HepG2 (cell line): ENCODE measurements at regions not wholly inside any gene's neighbourhood (a gene's known extent, or its start where the extent isn't known, plus 50 kb on each side); places are given as distances from the start of the nearest gene placed in this dataset.

ENCODE experiments used
- CBX1 ChIP-seq: IDR thresholded peaks from one replicate; pipeline ENCODE4 v1.6.1; 2016; ENCODE audit warnings: antibody characterized with exemption, low read depth
- CEBPB ChIP-seq: IDR thresholded peaks from 2 replicates; pipeline ENCODE4 v1.6.1; 2011; ENCODE audit warnings: low read depth, low read length, improper control_type of control experiment, borderline replicate concordance
- CHD4 ChIP-seq: fragments of 200-600 bp; sonication (generic); IDR thresholded peaks from 2 replicates; pipeline ENCODE4 v1.7.0; 2017; ENCODE audit warnings: mild to moderate bottlenecking, low read length, borderline replicate concordance
- ELF3 ChIP-seq: IDR thresholded peaks from 2 replicates; pipeline ENCODE4 v1.6.1; 2016; ENCODE audit warnings: missing genetic modification reagents, missing compliant biosample characterization
- KDM5B ChIP-seq: sonication (generic); formaldehyde crosslinking; IDR thresholded peaks from 2 replicates; pipeline ENCODE4 v1.4.0; 2020; ENCODE audit warnings: missing genetic modification reagents, mild to moderate bottlenecking, borderline replicate concordance
- KLF11 ChIP-seq: IDR thresholded peaks from 2 replicates; pipeline ENCODE4 v1.6.1; 2016; ENCODE audit warnings: missing compliant biosample characterization
- PCBP2 ChIP-seq: fragments of 200-400 bp; formaldehyde crosslinking; optimal IDR thresholded peaks from 2 replicates; pipeline ENCODE3; 2018; ENCODE audit warnings: low read length, low read depth; ENCODE audit not compliant: poor library complexity, severe bottlenecking
- SYNCRIP ChIP-seq: fragments of 200-400 bp; formaldehyde crosslinking; IDR thresholded peaks from 2 replicates; pipeline ENCODE4 v1.6.1; 2018; ENCODE audit warnings: mild to moderate bottlenecking, low read depth, low read length; ENCODE audit not compliant: insufficient read depth
- TEAD3 ChIP-seq: optimal IDR thresholded peaks from 2 replicates; pipeline ENCODE3; 2016; ENCODE audit warnings: borderline replicate concordance
- ZEB1 ChIP-seq: IDR thresholded peaks from 2 replicates; pipeline ENCODE4 v1.6.1; 2012; ENCODE audit warnings: mild to moderate bottlenecking, low read depth, inconsistent platforms; ENCODE audit not compliant: insufficient replicate concordance
- ZNF12 ChIP-seq: sonication (generic); formaldehyde crosslinking; IDR thresholded peaks from 2 replicates; pipeline ENCODE4 v1.5.0; 2020; ENCODE audit warnings: missing genetic modification reagents
- ZNF430 ChIP-seq: sonication (generic); formaldehyde crosslinking; IDR thresholded peaks from 2 replicates; pipeline ENCODE4 v1.9.0; 2021; ENCODE audit warnings: mild to moderate bottlenecking, missing genetic modification reagents
- ZNF615 ChIP-seq: sonication (generic); formaldehyde crosslinking; IDR thresholded peaks from 2 replicates; pipeline ENCODE4 v1.5.0; 2020; ENCODE audit warnings: mild to moderate bottlenecking, missing genetic modification reagents, borderline replicate concordance
- ZNF737 ChIP-seq: sonication (generic); formaldehyde crosslinking; IDR thresholded peaks from 2 replicates; pipeline ENCODE4 v1.5.0; 2020; ENCODE audit warnings: missing genetic modification reagents, mild to moderate bottlenecking, borderline replicate concordance
- ZNF792 ChIP-seq: IDR thresholded peaks from 2 replicates; pipeline ENCODE4 v1.6.1; 2016
- TF ChIP-seq, protein P1 (sequence below): sonication (generic); formaldehyde crosslinking; IDR thresholded peaks from 2 replicates; pipeline ENCODE4 v1.5.0; 2020; ENCODE audit warnings: missing genetic modification reagents
- TF ChIP-seq, protein P2 (sequence below): IDR thresholded peaks from 2 replicates; pipeline ENCODE4 v1.6.1; 2016
- TF ChIP-seq, protein P3 (sequence below): sonication (generic); formaldehyde crosslinking; IDR thresholded peaks from 2 replicates; pipeline ENCODE4 v1.5.0; 2020; ENCODE audit warnings: mild to moderate bottlenecking, missing genetic modification reagents, borderline replicate concordance
- TF ChIP-seq, protein P4 (sequence below): sonication (generic); formaldehyde crosslinking; IDR thresholded peaks from 2 replicates; pipeline ENCODE4 v1.8.0; 2022; ENCODE audit warnings: missing genetic modification reagents, mild to moderate bottlenecking, borderline replicate concordance

DNA sequence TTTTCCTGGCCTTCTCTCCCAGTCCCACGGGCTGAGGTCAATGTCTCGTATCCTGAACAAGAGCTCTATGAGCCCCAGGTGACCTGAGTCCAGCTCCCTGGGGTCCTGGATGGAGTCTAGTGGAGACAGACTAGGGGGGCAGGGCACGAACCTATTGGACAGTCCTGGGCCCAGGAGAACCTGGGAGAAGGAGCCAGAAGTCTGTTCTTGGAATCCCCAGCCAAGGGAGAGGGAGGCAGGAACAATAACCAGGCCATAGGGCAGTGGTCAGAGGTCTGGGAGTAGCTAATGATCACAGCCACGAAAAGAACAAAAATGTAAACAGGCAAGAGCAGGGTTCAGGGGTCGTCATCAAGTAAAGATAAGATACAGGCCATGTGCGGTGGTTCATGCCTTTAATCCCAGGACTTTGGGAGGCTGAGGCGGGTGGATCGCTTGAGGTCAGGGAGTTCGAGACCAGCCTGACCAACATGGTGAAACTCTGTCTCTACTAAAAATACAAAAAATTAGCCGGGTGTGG lies 60.8 kb downstream of the COPRS start (continued):
- TF ChIP-seq KDM5B (CRISPR knock-in tag) (0 out of 2 replicates have a peak, but pooled peaks have one; percentile 43), PCBP2 (no peak), ZNF792 (CRISPR knock-in tag) (no peak), ZNF430 (CRISPR knock-in tag) (no peak), ZEB1 (no peak), SYNCRIP (no peak), TEAD3 (CRISPR knock-in tag) (peak; percentile 87), KLF11 (CRISPR knock-in tag) (0 out of 2 replicates have a peak, but pooled peaks have one; percentile 15), ZNF12 (CRISPR knock-in tag) (no peak), CBX1 (no peak), ZNF615 (CRISPR knock-in tag) (no peak), CHD4 (peak; percentile 87; the same call in 1 of the 2 replicates), ZNF737 (CRISPR knock-in tag) (no peak), ELF3 (CRISPR knock-in tag) (0 out of 2 replicates have a peak, but pooled peaks have one; percentile 38), CEBPB (no peak)
- TF ChIP-seq, protein P1, sequence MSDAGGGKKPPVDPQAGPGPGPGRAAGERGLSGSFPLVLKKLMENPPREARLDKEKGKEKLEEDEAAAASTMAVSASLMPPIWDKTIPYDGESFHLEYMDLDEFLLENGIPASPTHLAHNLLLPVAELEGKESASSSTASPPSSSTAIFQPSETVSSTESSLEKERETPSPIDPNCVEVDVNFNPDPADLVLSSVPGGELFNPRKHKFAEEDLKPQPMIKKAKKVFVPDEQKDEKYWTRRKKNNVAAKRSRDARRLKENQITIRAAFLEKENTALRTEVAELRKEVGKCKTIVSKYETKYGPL (CRISPR knock-in tag) = no peak
- TF ChIP-seq, protein P2, sequence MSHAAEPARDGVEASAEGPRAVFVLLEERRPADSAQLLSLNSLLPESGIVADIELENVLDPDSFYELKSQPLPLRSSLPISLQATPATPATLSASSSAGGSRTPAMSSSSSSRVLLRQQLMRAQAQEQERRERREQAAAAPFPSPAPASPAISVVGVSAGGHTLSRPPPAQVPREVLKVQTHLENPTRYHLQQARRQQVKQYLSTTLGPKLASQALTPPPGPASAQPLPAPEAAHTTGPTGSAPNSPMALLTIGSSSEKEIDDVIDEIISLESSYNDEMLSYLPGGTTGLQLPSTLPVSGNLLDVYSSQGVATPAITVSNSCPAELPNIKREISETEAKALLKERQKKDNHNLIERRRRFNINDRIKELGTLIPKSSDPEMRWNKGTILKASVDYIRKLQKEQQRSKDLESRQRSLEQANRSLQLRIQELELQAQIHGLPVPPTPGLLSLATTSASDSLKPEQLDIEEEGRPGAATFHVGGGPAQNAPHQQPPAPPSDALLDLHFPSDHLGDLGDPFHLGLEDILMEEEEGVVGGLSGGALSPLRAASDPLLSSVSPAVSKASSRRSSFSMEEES (CRISPR knock-in tag) = peak; percentile 35; the same call in 1 of the 2 replicates
- TF ChIP-seq, protein P3, sequence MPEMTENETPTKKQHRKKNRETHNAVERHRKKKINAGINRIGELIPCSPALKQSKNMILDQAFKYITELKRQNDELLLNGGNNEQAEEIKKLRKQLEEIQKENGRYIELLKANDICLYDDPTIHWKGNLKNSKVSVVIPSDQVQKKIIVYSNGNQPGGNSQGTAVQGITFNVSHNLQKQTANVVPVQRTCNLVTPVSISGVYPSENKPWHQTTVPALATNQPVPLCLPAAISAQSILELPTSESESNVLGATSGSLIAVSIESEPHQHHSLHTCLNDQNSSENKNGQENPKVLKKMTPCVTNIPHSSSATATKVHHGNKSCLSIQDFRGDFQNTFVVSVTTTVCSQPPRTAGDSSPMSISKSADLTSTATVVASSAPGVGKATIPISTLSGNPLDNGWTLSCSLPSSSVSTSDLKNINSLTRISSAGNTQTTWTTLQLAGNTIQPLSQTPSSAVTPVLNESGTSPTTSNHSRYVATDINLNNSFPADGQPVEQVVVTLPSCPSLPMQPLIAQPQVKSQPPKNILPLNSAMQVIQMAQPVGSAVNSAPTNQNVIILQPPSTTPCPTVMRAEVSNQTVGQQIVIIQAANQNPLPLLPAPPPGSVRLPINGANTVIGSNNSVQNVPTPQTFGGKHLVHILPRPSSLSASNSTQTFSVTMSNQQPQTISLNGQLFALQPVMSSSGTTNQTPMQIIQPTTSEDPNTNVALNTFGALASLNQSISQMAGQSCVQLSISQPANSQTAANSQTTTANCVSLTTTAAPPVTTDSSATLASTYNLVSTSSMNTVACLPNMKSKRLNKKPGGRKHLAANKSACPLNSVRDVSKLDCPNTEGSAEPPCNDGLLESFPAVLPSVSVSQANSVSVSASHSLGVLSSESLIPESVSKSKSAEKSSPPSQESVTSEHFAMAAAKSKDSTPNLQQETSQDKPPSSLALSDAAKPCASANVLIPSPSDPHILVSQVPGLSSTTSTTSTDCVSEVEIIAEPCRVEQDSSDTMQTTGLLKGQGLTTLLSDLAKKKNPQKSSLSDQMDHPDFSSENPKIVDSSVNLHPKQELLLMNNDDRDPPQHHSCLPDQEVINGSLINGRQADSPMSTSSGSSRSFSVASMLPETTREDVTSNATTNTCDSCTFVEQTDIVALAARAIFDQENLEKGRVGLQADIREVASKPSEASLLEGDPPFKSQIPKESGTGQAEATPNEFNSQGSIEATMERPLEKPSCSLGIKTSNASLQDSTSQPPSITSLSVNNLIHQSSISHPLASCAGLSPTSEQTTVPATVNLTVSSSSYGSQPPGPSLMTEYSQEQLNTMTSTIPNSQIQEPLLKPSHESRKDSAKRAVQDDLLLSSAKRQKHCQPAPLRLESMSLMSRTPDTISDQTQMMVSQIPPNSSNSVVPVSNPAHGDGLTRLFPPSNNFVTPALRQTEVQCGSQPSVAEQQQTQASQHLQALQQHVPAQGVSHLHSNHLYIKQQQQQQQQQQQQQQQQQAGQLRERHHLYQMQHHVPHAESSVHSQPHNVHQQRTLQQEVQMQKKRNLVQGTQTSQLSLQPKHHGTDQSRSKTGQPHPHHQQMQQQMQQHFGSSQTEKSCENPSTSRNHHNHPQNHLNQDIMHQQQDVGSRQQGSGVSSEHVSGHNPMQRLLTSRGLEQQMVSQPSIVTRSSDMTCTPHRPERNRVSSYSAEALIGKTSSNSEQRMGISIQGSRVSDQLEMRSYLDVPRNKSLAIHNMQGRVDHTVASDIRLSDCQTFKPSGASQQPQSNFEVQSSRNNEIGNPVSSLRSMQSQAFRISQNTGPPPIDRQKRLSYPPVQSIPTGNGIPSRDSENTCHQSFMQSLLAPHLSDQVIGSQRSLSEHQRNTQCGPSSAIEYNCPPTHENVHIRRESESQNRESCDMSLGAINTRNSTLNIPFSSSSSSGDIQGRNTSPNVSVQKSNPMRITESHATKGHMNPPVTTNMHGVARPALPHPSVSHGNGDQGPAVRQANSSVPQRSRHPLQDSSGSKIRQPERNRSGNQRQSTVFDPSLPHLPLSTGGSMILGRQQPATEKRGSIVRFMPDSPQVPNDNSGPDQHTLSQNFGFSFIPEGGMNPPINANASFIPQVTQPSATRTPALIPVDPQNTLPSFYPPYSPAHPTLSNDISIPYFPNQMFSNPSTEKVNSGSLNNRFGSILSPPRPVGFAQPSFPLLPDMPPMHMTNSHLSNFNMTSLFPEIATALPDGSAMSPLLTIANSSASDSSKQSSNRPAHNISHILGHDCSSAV (CRISPR knock-in tag) = no peak
- TF ChIP-seq, protein P4, sequence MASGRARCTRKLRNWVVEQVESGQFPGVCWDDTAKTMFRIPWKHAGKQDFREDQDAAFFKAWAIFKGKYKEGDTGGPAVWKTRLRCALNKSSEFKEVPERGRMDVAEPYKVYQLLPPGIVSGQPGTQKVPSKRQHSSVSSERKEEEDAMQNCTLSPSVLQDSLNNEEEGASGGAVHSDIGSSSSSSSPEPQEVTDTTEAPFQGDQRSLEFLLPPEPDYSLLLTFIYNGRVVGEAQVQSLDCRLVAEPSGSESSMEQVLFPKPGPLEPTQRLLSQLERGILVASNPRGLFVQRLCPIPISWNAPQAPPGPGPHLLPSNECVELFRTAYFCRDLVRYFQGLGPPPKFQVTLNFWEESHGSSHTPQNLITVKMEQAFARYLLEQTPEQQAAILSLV = no peak
